ENCODE measurements at regions not wholly inside any gene's neighbourhood (a gene's known extent, or its start where the extent isn't known, plus 50 kb on each side); places are given as distances from the start of the nearest gene placed in this dataset.

DNA sequence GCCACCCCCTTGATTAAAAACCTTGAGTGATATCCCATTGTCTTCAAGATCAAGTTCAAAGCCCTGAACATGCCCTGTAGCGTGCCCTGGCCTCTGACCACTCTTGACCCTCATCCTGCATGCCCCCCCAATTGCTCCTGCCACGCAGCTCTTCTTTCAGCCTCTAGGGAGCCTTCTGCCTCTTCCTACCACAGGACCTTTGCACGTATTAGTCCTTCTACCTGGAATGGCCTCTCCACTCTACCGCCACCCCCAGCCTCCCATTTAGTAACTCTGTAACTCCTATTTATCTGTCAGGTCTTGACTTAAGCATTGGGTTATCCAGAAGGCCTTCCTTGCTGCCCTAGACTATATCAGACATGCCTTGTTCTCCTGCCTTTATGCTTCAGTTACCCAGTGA is 203.6 kb downstream of the TRIM29 start:
- no peak for TF ChIP-seq EZH2 (IDR thresholded peaks at IDR 0.05; ENCODE audit: borderline replicate concordance)
- TF ChIP-seq, protein P1, sequence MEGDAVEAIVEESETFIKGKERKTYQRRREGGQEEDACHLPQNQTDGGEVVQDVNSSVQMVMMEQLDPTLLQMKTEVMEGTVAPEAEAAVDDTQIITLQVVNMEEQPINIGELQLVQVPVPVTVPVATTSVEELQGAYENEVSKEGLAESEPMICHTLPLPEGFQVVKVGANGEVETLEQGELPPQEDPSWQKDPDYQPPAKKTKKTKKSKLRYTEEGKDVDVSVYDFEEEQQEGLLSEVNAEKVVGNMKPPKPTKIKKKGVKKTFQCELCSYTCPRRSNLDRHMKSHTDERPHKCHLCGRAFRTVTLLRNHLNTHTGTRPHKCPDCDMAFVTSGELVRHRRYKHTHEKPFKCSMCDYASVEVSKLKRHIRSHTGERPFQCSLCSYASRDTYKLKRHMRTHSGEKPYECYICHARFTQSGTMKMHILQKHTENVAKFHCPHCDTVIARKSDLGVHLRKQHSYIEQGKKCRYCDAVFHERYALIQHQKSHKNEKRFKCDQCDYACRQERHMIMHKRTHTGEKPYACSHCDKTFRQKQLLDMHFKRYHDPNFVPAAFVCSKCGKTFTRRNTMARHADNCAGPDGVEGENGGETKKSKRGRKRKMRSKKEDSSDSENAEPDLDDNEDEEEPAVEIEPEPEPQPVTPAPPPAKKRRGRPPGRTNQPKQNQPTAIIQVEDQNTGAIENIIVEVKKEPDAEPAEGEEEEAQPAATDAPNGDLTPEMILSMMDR (IDR thresholded peaks at IDR 0.05; ENCODE audit: poor library complexity) = no peak

Measured in hepatocyte (in vitro differentiated cells).